ENCODE measurements at regions not wholly inside any gene's neighbourhood (a gene's known extent, or its start where the extent isn't known, plus 50 kb on each side); places are given as distances from the start of the nearest gene placed in this dataset.

- DNase-seq (ENCODE audit: low read depth), result no peak
- H3K4me3 ChIP-seq (ENCODE audit: low read depth, low read length), result no peak overlapping the region
- no peak for TF ChIP-seq POLR2A (IDR thresholded peaks at IDR 0.05; ENCODE audit: extremely low read depth, insufficient read length)
- no peak for TF ChIP-seq CTCF (IDR thresholded peaks at IDR 0.05; ENCODE audit: low read depth, low read length)
- TF ChIP-seq MYC (IDR thresholded peaks at IDR 0.05; ENCODE audit: low read depth, low read length), result no peak
- TF ChIP-seq MAX (IDR thresholded peaks at IDR 0.05; ENCODE audit: low read depth, low read length), result no peak
These were observed 50.5 kb upstream of the GPR141 start for GRCh38 chr7:37633048-37633447.

Measured in NB4 (cell line).